ENCODE measurements at regions not wholly inside any gene's neighbourhood (a gene's known extent, or its start where the extent isn't known, plus 50 kb on each side); places are given as distances from the start of the nearest gene placed in this dataset.

GRCh38 chr3:73752338-73752737 is 127.6 kb upstream of the PDZRN3 start:
- TF ChIP-seq CTCF (IDR thresholded peaks at IDR 0.05): no peak
- TF ChIP-seq POLR2A (IDR thresholded peaks at IDR 0.05): no peak

Measured in esophagus squamous epithelium (tissue), 4 donors.